Nephron (organoid): ENCODE measurements at regions not wholly inside any gene's neighbourhood (a gene's known extent, or its start where the extent isn't known, plus 50 kb on each side); places are given as distances from the start of the nearest gene placed in this dataset.

Source experiments
- H3K27ac Mint-ChIP-seq, 3 experiments: 2 replicates each; pipeline ENCODE4 v1.8.0; 2020; ENCODE audit warnings: mixed read lengths in 3 of 3, mild to moderate bottlenecking in 2 of 3, moderate library complexity in 1 of 3
- H3K27me3 Mint-ChIP-seq: 2 replicates; pipeline ENCODE4 v1.8.0; 2021; ENCODE audit warnings: low read depth, mild to moderate bottlenecking, moderate library complexity, mixed read lengths
- H3K36me3 Mint-ChIP-seq: 2 replicates; pipeline ENCODE4 v1.8.0; 2020; ENCODE audit warnings: low read depth, mixed read lengths
- H3K4me1 Mint-ChIP-seq: 2 replicates; pipeline ENCODE4 v1.8.0; 2020; ENCODE audit warnings: mixed read lengths
- H3K4me3 Mint-ChIP-seq, 3 experiments: 2 replicates each; pipeline ENCODE4 v1.8.0; 2020; ENCODE audit warnings: mild to moderate bottlenecking in 3 of 3, mixed read lengths in 3 of 3, moderate library complexity in 2 of 3
- H3K9me3 Mint-ChIP-seq: 2 replicates; pipeline ENCODE4 v1.8.0; 2020; ENCODE audit warnings: mixed read lengths
- CTCF ChIP-seq, 3 experiments: fragments of 200-600 bp; sonication (generic); IDR thresholded peaks; one replicate each; pipeline ENCODE4 v1.5.0; 2021; ENCODE audit warnings: antibody characterized with exemption in 3 of 3; ENCODE audit not compliant: unreplicated experiment in 3 of 3

GRCh38 chr13:54144828-54145227 lies 1116.2 kb downstream of the OLFM4 start:
- no peak overlapping the region for H3K27ac Mint-ChIP-seq
- TF ChIP-seq CTCF (IDR thresholded peaks at IDR 0.05; ENCODE audit: unreplicated experiment in 3 of 3), result no peak
- H3K9me3 Mint-ChIP-seq, result no peaks in the 10 kb centered on the region
- no peaks in the 10 kb centered on the region for H3K27me3 Mint-ChIP-seq
- no peaks in the 10 kb centered on the region for H3K36me3 Mint-ChIP-seq
- no peaks in the 10 kb centered on the region for H3K4me1 Mint-ChIP-seq
- no peak overlapping the region for H3K4me3 Mint-ChIP-seq

GRCh38 chr13:54150851-54151250 lies 1122.2 kb downstream of the OLFM4 start:
- Mint-ChIP-seq H3K4me1 (no peaks in the 10 kb centered on the region), H3K27me3 (no peaks in the 10 kb centered on the region)
- no peak for TF ChIP-seq CTCF (IDR thresholded peaks at IDR 0.05; ENCODE audit: unreplicated experiment in 3 of 3)

GRCh38 chr13:54162069-54162468 lies 1133.5 kb downstream of the OLFM4 start:
- TF ChIP-seq CTCF (IDR thresholded peaks at IDR 0.05; ENCODE audit: unreplicated experiment in 3 of 3), result no peak
- no peaks in the 10 kb centered on the region for H3K27me3 Mint-ChIP-seq
- H3K4me3 Mint-ChIP-seq, result no peak overlapping the region
- H3K36me3 Mint-ChIP-seq, result no peaks in the 10 kb centered on the region
- no peak overlapping the region for H3K27ac Mint-ChIP-seq
- H3K4me1 Mint-ChIP-seq, result no peaks in the 10 kb centered on the region
- H3K9me3 Mint-ChIP-seq, result no peaks in the 10 kb centered on the region

More at GRCh38 chr13:54150851-54151250, 1122.2 kb downstream of the OLFM4 start:
- H3K36me3 Mint-ChIP-seq, result no peaks in the 10 kb centered on the region
- no peak overlapping the region for H3K4me3 Mint-ChIP-seq
- no peak overlapping the region for H3K27ac Mint-ChIP-seq
- H3K9me3 Mint-ChIP-seq, result no peaks in the 10 kb centered on the region

GRCh38 chr13:54165581-54166215 lies 1137.1 kb downstream of the OLFM4 start:
- H3K27me3 Mint-ChIP-seq, result no peaks in the 10 kb centered on the region
- no peaks in the 10 kb centered on the region for H3K4me1 Mint-ChIP-seq
- H3K9me3 Mint-ChIP-seq, result no peaks in the 10 kb centered on the region
- no peak for TF ChIP-seq CTCF (IDR thresholded peaks at IDR 0.05; ENCODE audit: unreplicated experiment in 3 of 3)
- H3K4me3 Mint-ChIP-seq, result no peak overlapping the region
- H3K27ac Mint-ChIP-seq, result no peak overlapping the region
- H3K36me3 Mint-ChIP-seq, result no peaks in the 10 kb centered on the region

GRCh38 chr13:54173996-54174395 lies 1145.4 kb downstream of the OLFM4 start:
- no peaks in the 10 kb centered on the region for H3K27me3 Mint-ChIP-seq
- TF ChIP-seq CTCF (IDR thresholded peaks at IDR 0.05; ENCODE audit: unreplicated experiment in 3 of 3), result no peak
- no peaks in the 10 kb centered on the region for H3K36me3 Mint-ChIP-seq
- H3K27ac Mint-ChIP-seq, result no peak overlapping the region
- peaks cover under 1% of the 10 kb centered on the region for H3K4me1 Mint-ChIP-seq
- no peaks in the 10 kb centered on the region for H3K9me3 Mint-ChIP-seq
- H3K4me3 Mint-ChIP-seq, result no peak overlapping the region

GRCh38 chr13:54175466-54175865 lies 1146.9 kb downstream of the OLFM4 start:
- no peak for TF ChIP-seq CTCF (IDR thresholded peaks at IDR 0.05; ENCODE audit: unreplicated experiment in 3 of 3)
- H3K27me3 Mint-ChIP-seq, result no peaks in the 10 kb centered on the region
- H3K36me3 Mint-ChIP-seq, result no peaks in the 10 kb centered on the region
- H3K27ac Mint-ChIP-seq, result no peak overlapping the region
- H3K4me3 Mint-ChIP-seq, result no peak overlapping the region
- no peaks in the 10 kb centered on the region for H3K9me3 Mint-ChIP-seq
- H3K4me1 Mint-ChIP-seq, result peaks cover 7% of the 10 kb centered on the region
